ENCODE measurements at regions not wholly inside any gene's neighbourhood (a gene's known extent, or its start where the extent isn't known, plus 50 kb on each side); places are given as distances from the start of the nearest gene placed in this dataset.

- FAIRE-seq = no peak
- DNase-seq (ENCODE audit: extremely low spot score, insufficient read length, low read depth) = no peak
Observed at GRCh38 chr6:163827143-163827542, 412.6 kb downstream of the QKI start.

GRCh38 chr6:163826629-163827028, 412.1 kb downstream of the QKI start:
- FAIRE-seq (no peak), DNase-seq (ENCODE audit: extremely low spot score, insufficient read length, low read depth) (no peak)

GRCh38 chr6:163825033-163825432, 410.5 kb downstream of the QKI start:
- FAIRE-seq = no peak

GRCh38 chr6:163823577-163823976, 409.1 kb downstream of the QKI start:
- no peak for FAIRE-seq
- DNase-seq (ENCODE audit: extremely low spot score, insufficient read length, low read depth) = no peak

More at GRCh38 chr6:163825033-163825432, 410.5 kb downstream of the QKI start:
- no peak for DNase-seq (ENCODE audit: extremely low spot score, insufficient read length, low read depth)

DNA sequence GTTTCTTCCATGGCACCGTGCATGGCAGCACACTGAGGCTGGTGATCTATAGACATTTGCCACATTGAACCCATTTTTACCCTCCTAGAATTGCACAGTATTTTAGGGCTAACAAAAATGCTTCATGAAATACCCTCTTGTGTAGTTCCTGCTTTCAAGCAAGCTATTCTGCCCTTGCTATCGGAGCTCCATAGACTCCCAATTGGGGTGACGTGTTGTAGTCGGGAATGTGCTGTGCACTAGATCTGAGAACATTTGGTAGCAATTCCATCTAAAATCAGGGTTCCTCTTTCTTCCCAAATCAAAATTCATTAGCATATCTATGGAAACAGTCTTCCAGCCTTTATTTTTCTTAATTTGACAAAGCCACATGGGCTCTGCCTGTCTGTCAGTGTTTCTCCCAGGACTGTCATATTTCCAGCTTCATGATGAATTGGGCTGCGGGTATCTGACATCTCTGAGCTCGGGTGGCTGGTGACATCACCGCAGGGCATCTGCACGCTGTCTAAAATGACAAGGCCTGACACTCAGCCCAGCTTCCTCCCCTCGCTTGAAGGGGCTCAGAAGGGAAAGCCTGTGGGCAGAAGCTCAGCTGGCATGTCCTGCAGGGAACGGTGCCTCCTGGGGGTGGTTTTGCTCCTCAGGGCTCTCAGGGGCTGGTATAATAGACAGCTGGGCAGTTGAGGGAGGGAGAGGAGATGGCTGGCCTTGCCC, 406.4 kb downstream of the QKI start:
- DNase-seq (ENCODE audit: extremely low spot score, insufficient read length, low read depth) = no peak
- no peak for FAIRE-seq

DNA sequence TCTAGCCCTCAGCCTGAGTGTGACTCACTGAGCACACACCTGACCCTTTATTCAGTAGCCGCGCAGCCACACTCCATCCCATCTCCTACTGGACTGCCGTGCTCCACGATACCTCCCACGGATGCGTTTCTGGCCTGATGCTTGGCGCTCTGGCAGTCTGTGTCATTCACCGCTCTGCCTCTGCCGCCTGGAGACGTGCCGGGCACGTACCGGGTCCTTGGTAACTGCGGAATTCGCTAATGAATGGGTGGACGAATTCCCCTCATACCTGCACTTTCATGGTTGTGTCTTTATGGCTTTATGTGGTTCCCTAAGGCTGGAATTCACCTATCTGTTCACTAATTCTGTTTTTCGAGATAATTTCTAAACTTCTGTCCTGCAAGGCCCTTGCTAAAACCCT, 405.7 kb downstream of the QKI start:
- FAIRE-seq (no peak), DNase-seq (ENCODE audit: extremely low spot score, insufficient read length, low read depth) (no peak)

GRCh38 chr6:163818719-163819118, 404.2 kb downstream of the QKI start:
- FAIRE-seq (no peak), DNase-seq (ENCODE audit: extremely low spot score, insufficient read length, low read depth) (no peak)

GRCh38 chr6:163816441-163816840, 401.9 kb downstream of the QKI start:
- FAIRE-seq = no peak
- no peak for DNase-seq (ENCODE audit: extremely low spot score, insufficient read length, low read depth)

GRCh38 chr6:163815796-163816195, 401.3 kb downstream of the QKI start:
- FAIRE-seq = no peak

DNA sequence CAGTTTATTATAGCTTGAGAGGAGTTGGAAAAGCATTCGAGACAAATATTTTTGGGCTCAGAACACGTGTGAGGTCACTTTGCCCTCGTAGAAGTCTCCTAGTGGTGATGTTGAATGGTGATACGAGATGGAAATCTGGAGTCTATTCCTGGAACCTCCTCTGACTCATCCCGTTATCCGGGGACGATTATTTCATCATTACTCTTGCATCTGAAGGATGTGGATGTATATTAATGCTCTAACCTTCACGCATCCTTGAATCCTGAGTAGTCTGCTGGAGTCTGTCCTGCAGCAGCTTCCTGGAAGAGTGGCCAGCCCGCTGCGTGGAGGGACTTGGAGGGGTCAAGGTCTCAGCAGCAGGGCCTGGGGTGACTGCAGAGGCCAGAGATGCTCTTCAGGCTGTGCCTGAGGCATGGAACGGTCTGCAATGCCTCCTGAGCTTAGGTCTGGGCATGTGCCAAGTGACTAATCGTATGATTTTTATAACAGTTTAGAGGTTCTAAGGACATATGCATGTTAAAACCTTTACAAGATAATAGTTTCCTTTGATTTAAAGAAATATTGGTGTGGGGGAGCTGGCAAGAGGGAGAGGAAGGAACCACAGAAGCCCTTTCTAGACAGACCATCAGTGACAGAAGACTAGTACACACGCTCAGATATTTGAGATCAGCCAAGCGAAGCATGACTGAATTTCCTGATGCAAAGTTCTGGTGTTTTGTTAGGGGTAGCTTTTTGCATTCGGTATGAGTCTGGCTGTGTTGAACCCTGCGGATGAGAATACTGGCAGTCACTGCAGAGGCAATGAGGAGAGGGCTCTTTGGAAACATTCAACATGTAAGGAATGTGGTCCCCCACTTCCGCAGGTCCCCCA, 400.2 kb downstream of the QKI start:
- DNase-seq (ENCODE audit: extremely low spot score, insufficient read length, low read depth) (no peak), FAIRE-seq (peak; percentile 35)

More at GRCh38 chr6:163815796-163816195, 401.3 kb downstream of the QKI start:
- no peak for DNase-seq (ENCODE audit: extremely low spot score, insufficient read length, low read depth)

GRCh38 chr6:163813979-163814493, 399.5 kb downstream of the QKI start:
- DNase-seq (ENCODE audit: extremely low spot score, insufficient read length, low read depth) = no peak
- no peak for FAIRE-seq

DNA sequence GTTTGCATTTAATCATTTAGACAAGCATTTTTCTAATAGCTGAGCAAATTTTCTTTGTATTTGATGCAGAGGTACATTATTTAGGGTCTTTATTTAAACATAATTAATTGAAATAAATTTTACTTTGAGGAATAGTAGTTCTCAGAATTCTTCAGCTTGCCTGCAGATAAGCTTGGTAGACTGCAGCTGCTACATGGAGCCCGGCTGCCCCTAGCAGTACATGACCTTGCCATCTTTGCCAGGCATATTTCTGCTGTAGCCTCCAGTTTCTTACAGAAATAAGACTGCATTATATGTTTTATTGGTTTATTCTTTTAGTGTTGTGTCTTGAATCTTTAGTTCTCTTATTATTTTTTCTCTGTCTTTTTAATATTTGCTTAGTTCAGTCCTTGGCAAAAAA, 396.8 kb downstream of the QKI start:
- DNase-seq (ENCODE audit: extremely low spot score, insufficient read length, low read depth) (no peak), FAIRE-seq (no peak)

DNA sequence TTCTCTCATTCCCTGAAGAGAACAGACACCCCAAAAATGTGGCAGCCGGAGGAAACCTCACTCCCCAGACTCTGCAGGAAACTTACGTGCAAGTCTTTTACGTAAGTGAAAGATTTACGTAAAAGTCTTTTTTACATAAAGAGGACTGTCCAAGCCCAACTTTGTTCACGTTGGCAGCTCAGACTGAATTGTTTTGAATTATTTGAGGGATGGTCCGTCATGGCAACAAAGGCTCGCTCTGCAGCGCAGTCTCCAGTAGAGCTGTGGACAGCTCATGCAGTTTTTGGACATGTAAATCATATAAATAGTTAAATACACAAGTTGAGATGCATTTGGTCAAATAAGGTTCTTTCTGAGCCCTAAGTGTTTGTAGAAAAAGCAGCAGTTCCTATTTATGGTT, 394.8 kb downstream of the QKI start:
- FAIRE-seq (no peak), DNase-seq (ENCODE audit: extremely low spot score, insufficient read length, low read depth) (no peak)

DNA sequence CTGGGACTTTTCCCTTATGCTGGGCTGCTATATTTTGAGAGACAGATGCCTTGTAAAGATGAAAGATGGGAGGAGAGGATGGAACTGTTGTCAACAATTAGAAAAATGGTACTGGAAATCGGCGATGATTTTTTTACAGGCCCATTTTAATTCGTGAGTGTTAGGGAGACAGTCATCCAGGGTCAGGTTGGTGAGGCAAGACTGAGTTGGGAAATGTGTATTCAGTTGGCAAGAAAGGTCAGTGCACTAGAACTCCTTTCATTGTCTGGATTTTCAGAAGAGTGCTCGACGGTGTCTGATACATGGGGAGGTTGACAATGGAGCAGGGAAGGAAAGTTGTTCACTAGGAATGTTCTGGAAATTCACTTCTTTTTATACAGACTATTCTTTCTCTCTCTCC, 394.4 kb downstream of the QKI start:
- DNase-seq (ENCODE audit: extremely low spot score, insufficient read length, low read depth) = no peak
- FAIRE-seq = no peak

DNA sequence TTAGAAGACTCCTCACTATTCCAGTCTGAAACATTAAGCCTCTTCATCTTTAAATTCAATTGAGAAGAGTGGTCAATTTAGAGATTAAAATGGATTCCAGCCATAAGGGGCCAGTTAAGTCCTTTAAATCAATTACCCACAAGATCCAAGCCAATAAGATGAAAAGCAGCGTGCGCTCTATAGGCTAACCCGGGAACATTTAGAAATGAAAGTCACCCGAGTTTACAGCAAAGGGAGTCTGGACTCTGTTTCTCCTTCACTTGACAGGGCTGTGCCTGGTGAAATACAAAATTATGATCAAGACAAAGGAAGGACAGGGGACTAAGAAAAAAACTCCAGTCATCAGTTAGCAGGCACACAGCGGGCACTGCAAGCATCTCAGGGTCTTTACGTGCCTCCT, 393.7 kb downstream of the QKI start:
- no peak for FAIRE-seq

DNA sequence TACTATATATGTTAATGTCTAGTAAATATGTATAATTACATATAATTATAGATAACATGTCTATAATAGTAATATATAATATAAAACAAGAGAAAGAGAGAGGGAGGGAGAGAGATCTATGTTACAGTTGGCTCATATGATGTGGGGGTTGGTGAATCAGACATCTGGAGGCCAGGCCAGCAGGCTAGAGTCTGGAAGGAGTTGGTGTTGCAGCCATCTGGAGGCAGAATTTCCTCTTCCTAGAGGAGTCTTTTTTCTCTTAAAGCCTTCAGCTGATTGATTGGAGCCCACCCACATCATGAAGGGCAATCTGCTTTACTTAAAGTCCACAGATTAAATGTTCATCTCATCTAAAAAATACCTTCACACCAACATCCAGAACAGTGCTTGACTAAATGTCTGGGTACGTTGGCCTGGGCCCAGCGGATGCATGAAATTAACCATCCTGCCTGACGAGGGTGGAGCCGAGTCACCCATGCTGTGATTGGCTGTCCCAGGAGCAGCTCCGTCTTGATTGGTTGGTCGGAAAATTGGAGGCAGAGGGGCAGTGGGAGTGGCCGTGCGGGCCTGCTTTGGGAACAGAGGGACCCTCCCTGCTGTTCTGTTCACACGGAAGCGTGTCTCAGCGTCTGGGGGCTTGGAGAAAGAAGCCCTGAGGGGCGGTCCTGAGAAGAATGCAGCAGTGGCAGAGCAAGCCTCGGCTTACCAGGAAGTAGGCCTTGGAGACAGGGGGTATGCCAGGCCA, 392.4 kb downstream of the QKI start:
- no peak for DNase-seq (ENCODE audit: extremely low spot score, insufficient read length, low read depth)
- FAIRE-seq = no peak

More for the DNA sequence above, 393.7 kb downstream of the QKI start:
- no peak for DNase-seq (ENCODE audit: extremely low spot score, insufficient read length, low read depth)

GRCh38 chr6:163804991-163805390, 390.5 kb downstream of the QKI start:
- DNase-seq (ENCODE audit: extremely low spot score, insufficient read length, low read depth) = no peak
- no peak for FAIRE-seq

DNA sequence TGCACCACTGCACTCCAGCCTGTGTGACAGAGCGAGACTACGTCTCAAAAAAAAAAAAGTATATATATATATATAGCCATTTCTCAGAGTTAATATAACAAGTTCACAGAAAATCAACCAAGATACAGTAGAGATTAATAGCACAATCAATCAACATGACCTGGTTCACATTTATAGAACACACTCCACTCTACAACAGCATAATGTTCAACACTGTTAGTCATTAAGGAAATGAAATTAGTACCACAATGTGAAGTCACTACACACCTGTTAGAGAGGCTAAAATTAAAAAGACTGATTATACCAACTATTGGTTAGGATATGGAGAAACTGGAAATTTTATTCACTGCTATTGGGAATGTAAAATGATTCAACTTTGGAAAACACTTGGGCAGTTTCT, 387.7 kb downstream of the QKI start:
- FAIRE-seq (no peak), DNase-seq (ENCODE audit: extremely low spot score, insufficient read length, low read depth) (no peak)

- FAIRE-seq = no peak
Observed at GRCh38 chr6:163797296-163797845, 382.9 kb downstream of the QKI start.

More at GRCh38 chr6:163797296-163797845, 382.9 kb downstream of the QKI start:
- no peak for DNase-seq (ENCODE audit: extremely low spot score, insufficient read length, low read depth)

All from GM18507 (cell line).